IPS-20b (cell line): ENCODE measurements at regions not wholly inside any gene's neighbourhood (a gene's known extent, or its start where the extent isn't known, plus 50 kb on each side); places are given as distances from the start of the nearest gene placed in this dataset.

ENCODE experiments used
- H3K27ac ChIP-seq: one replicate; pipeline ENCODE4 v1.5.1; 2013; ENCODE audit warnings: low read length
- H3K27me3 ChIP-seq: 2 replicates; pipeline ENCODE4 v1.6.1; 2013; ENCODE audit warnings: mild to moderate bottlenecking, low read length, inconsistent platforms; ENCODE audit not compliant: insufficient read depth
- H3K36me3 ChIP-seq: 2 replicates; pipeline ENCODE4 v1.6.1; 2013; ENCODE audit warnings: low read depth, mild to moderate bottlenecking, inconsistent platforms, low read length, moderate library complexity; ENCODE audit not compliant: insufficient read depth
- H3K4me1 ChIP-seq: 2 replicates; pipeline ENCODE4 v1.6.1; 2013; ENCODE audit warnings: mild to moderate bottlenecking, control low read depth, inconsistent platforms, low read length, moderate library complexity; ENCODE audit not compliant: insufficient read depth
- H3K4me3 ChIP-seq: 2 replicates; pipeline ENCODE4 v1.5.1; 2013; ENCODE audit warnings: mild to moderate bottlenecking, low read length, inconsistent platforms
- H3K9ac ChIP-seq: 2 replicates; pipeline ENCODE4 v1.6.1; 2013; ENCODE audit warnings: low read depth, mild to moderate bottlenecking, inconsistent platforms, low read length, moderate library complexity
- H3K9me3 ChIP-seq: 2 replicates; pipeline ENCODE4 v1.6.1; 2013; ENCODE audit warnings: mild to moderate bottlenecking, low read depth, low read length, inconsistent platforms; ENCODE audit not compliant: insufficient read depth

- Histone ChIP-seq H3K4me3 (no peak overlapping the region), H3K27ac (no peak overlapping the region), H3K27me3 (no peaks in the 10 kb centered on the region), H3K9me3 (no peaks in the 10 kb centered on the region; the same call in 1 of the 2 replicates), H3K4me1 (peaks cover 6% of the 10 kb centered on the region; the same call in 1 of the 2 replicates), H3K36me3 (no peaks in the 10 kb centered on the region), H3K9ac (no peak overlapping the region)
These were observed 385.5 kb downstream of the HDGFL1 start for GRCh38 chr6:22954749-22955385.

DNA sequence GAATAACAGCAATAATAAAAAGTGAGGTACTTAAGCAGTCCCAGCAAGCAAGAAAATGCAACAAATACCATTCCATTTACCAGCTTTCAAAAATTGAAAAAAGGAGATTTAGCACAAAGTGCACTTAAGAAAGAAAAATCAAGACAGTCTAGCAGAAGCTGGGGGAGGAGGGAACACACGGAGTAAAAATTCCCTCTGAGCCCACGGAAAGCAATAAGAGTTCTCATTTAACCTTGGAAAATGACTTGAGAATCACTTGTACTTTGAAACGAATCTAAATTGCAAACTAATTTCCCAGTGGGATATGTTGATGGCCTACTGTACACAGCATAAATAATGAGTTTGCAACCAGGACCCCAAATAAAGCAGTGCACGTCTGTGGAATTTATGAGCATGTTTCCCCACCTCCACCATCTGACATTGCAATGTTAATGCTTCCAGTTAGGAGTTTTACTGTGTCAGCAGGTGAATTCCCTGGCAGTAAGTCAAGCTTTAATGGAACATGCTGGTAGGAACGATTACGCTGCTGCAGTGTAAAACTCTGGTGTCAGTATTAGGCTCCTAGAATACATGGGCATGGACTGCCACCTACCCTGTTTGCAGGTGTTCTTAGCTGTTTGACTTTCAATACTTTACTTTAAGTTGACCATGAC is 386.8 kb downstream of the HDGFL1 start:
- Histone ChIP-seq H3K36me3 (no peaks in the 10 kb centered on the region), H3K27me3 (no peaks in the 10 kb centered on the region), H3K27ac (no peak overlapping the region), H3K4me1 (peaks cover 6% of the 10 kb centered on the region; the same call in 1 of the 2 replicates), H3K9me3 (no peaks in the 10 kb centered on the region; the same call in 1 of the 2 replicates), H3K9ac (no peak overlapping the region), H3K4me3 (no peak overlapping the region)

- Histone ChIP-seq H3K27me3 (no peaks in the 10 kb centered on the region), H3K9ac (no peak overlapping the region), H3K27ac (no peak overlapping the region), H3K4me1 (peaks cover 6% of the 10 kb centered on the region; the same call in 1 of the 2 replicates), H3K4me3 (no peak overlapping the region), H3K36me3 (no peaks in the 10 kb centered on the region), H3K9me3 (no peaks in the 10 kb centered on the region; the same call in 1 of the 2 replicates)
These were observed 389.3 kb downstream of the HDGFL1 start for GRCh38 chr6:22958677-22959076.

- Histone ChIP-seq H3K27me3 (no peaks in the 10 kb centered on the region), H3K9me3 (no peaks in the 10 kb centered on the region; the same call in 1 of the 2 replicates), H3K9ac (no peak overlapping the region), H3K4me3 (no peak overlapping the region), H3K27ac (no peak overlapping the region), H3K4me1 (peaks cover 6% of the 10 kb centered on the region; the same call in 1 of the 2 replicates), H3K36me3 (no peaks in the 10 kb centered on the region)
These were observed 390.2 kb downstream of the HDGFL1 start for GRCh38 chr6:22959571-22959970.

- Histone ChIP-seq H3K4me3 (no peak overlapping the region), H3K9ac (no peak overlapping the region), H3K9me3 (no peaks in the 10 kb centered on the region), H3K4me1 (no peaks in the 10 kb centered on the region), H3K27me3 (no peaks in the 10 kb centered on the region), H3K36me3 (no peaks in the 10 kb centered on the region), H3K27ac (no peak overlapping the region)
These were observed 395.0 kb downstream of the HDGFL1 start for GRCh38 chr6:22964334-22964733.

DNA sequence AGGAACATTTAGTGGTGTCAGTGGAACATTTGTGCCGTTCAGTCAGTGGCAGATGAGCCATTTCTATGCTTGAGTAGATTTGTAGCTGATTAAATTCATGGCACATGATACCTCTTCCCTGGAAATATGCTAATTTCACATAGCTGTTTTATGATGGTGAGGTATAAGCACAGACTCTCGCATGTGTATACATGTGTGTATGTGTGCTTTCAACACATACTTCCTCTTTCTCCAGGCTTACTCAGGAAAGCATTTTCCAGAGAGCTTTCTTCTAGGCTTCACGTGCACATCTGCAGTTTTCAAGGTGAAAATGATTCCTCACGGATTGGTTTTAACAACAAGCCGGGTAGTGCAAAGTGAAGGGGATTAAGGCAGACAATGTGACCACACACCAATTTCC is 396.5 kb downstream of the HDGFL1 start:
- Histone ChIP-seq H3K9me3 (no peaks in the 10 kb centered on the region), H3K9ac (no peak overlapping the region), H3K4me3 (no peak overlapping the region), H3K36me3 (no peaks in the 10 kb centered on the region), H3K4me1 (no peaks in the 10 kb centered on the region), H3K27me3 (no peaks in the 10 kb centered on the region), H3K27ac (no peak overlapping the region)

GRCh38 chr6:22966691-22967422 is 397.5 kb downstream of the HDGFL1 start:
- Histone ChIP-seq H3K27ac (no peak overlapping the region), H3K4me1 (no peaks in the 10 kb centered on the region), H3K9ac (no peak overlapping the region), H3K27me3 (no peaks in the 10 kb centered on the region), H3K9me3 (no peaks in the 10 kb centered on the region), H3K4me3 (no peak overlapping the region), H3K36me3 (no peaks in the 10 kb centered on the region)

GRCh38 chr6:22970004-22970403 is 400.6 kb downstream of the HDGFL1 start:
- no peaks in the 10 kb centered on the region for H3K36me3 ChIP-seq
- no peak overlapping the region for H3K27ac ChIP-seq
- H3K9me3 ChIP-seq: no peaks in the 10 kb centered on the region
- no peak overlapping the region for H3K9ac ChIP-seq
- H3K27me3 ChIP-seq: no peaks in the 10 kb centered on the region
- H3K4me3 ChIP-seq: no peak overlapping the region
- H3K4me1 ChIP-seq: no peaks in the 10 kb centered on the region

DNA sequence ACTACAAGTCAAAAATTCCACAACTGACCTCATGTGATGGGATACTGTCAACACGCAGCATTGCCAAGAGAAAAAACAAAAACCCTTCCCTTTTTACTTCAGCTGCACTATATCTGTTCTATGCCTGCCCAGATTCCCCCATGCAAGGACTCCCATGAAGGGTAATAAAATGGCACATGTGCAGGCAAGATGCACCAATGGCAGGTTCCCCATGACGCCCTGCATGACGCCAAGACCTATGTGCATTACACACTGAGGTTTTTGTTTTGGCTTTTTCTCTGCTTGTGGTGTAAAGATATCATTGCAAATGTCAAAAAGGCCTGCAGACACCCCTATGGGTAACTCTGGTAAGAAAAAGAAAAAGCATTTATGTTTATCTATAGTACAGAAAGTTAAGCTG is 403.4 kb downstream of the HDGFL1 start:
- H3K4me3 ChIP-seq: no peak overlapping the region
- H3K4me1 ChIP-seq: no peaks in the 10 kb centered on the region
- no peak overlapping the region for H3K9ac ChIP-seq
- no peak overlapping the region for H3K27ac ChIP-seq
- no peaks in the 10 kb centered on the region for H3K36me3 ChIP-seq
- H3K27me3 ChIP-seq: no peaks in the 10 kb centered on the region
- H3K9me3 ChIP-seq: no peaks in the 10 kb centered on the region

GRCh38 chr6:22975079-22975478 is 405.7 kb downstream of the HDGFL1 start:
- H3K9me3 ChIP-seq: no peaks in the 10 kb centered on the region
- no peaks in the 10 kb centered on the region for H3K4me1 ChIP-seq
- H3K27me3 ChIP-seq: no peaks in the 10 kb centered on the region
- H3K4me3 ChIP-seq: no peak overlapping the region
- H3K27ac ChIP-seq: no peak overlapping the region
- no peaks in the 10 kb centered on the region for H3K36me3 ChIP-seq
- no peak overlapping the region for H3K9ac ChIP-seq

DNA sequence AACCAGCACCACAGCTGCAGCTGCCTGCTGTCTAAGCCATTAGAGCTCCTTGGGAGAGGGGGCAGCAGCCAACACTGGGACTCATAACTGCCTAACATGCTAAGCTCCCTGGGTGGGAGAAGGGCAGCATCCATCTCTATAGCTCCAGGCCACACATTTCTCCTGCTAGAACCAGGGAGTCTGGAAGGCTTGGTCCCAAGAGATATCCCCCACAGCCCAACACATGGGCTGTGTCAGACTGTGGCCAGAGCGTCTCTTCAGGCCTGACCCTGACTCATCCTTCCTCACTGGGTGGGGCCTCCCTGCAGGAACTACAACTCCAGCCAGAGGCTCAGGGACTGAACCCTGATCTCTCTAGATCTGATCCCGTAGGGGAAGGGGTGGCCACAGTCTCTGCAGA is 411.1 kb downstream of the HDGFL1 start:
- Histone ChIP-seq H3K4me1 (no peaks in the 10 kb centered on the region), H3K9me3 (no peaks in the 10 kb centered on the region), H3K36me3 (no peaks in the 10 kb centered on the region), H3K27me3 (no peaks in the 10 kb centered on the region), H3K4me3 (no peak overlapping the region), H3K27ac (no peak overlapping the region), H3K9ac (no peak overlapping the region)
